ENCODE measurements at regions not wholly inside any gene's neighbourhood (a gene's known extent, or its start where the extent isn't known, plus 50 kb on each side); places are given as distances from the start of the nearest gene placed in this dataset.
"Not testable (repeated sequence)": the region's sequence is repeated elsewhere in the genome, so short reads cannot be mapped to it uniquely, and the experiment has no call there.

DNA sequence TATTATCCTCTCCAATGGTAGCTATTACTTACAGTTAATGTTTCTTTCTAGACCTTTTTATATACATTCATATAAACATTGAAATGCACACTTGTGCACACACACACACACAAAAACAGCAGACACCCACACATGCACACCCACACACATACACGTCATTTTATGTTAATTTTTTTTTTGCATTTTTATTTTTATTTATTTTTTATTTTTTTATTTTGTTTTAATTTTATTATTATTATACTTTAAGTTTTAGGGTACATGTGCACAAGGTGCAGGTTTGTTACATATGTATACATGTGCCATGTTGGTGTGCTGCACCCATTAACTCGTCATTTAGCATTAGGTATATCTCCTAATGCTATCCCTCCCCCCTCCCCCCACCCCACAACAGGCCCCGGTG lies 1839.1 kb downstream of the LRRC4C start:
- not testable (repeated sequence) for TF ChIP-seq CTCF (IDR thresholded peaks at IDR 0.05); EZH2 (IDR thresholded peaks at IDR 0.05; ENCODE audit: borderline replicate concordance, insufficient read depth, low read depth, low read length, poor library complexity, severe bottlenecking)

Data from B cell (primary cell).